Ovary (tissue), 7 donors: ENCODE measurements at regions not wholly inside any gene's neighbourhood (a gene's known extent, or its start where the extent isn't known, plus 50 kb on each side); places are given as distances from the start of the nearest gene placed in this dataset.

Experiments used
- DNase-seq, 5 donors: peaks; one replicate each; pipeline ENCODE4 v3.0.0-alpha.2; 2019 to 2020
- H3K27ac ChIP-seq, 2 donors: fragments of 200-600 bp; one replicate each; pipeline versions ENCODE4 v1.5.1 to v1.8.0; 2019 to 2022
- H3K27me3 ChIP-seq: fragments of 200-600 bp; one replicate; pipeline ENCODE4 v1.8.0; 2022
- H3K36me3 ChIP-seq: fragments of 200-600 bp; sonication (generic); one replicate; pipeline ENCODE4 v1.5.1; 2019
- H3K4me1 ChIP-seq: one replicate; pipeline ENCODE4 v1.8.1; 2013; ENCODE audit warnings: mild to moderate bottlenecking, moderate library complexity; ENCODE audit not compliant: insufficient read depth
- H3K4me3 ChIP-seq: fragments of 200-600 bp; sonication (generic); one replicate; pipeline ENCODE4 v1.5.1; 2017
- H3K9me3 ChIP-seq, 2 donors: fragments of 200-600 bp in 1 of 2; sonication (generic) in 1 of 2; one replicate each; pipeline versions ENCODE4 v1.5.1 to v1.8.1; 2013 to 2019; ENCODE audit warnings: mild to moderate bottlenecking in 1 of 2, moderate library complexity in 1 of 2
- EP300 ChIP-seq: sonication (generic); formaldehyde crosslinking; IDR thresholded peaks from one replicate; pipeline ENCODE4 v1.6.1; 2017; ENCODE audit warnings: antibody characterized with exemption
- POLR2A ChIP-seq: fragments of 450-650 bp; IDR thresholded peaks from one replicate; pipeline ENCODE4 v1.6.1; 2017; ENCODE audit warnings: antibody characterized with exemption, mild to moderate bottlenecking, moderate library complexity
- WGBS, 3 donors: extraction: QIAGEN DNeasy Blood & Tissue Kit in 1 of 3; methylation state at CpG; one replicate each; pipeline versions ENCODE4 v1.1.5 to v1.1.7; 2013 to 2017; 5-methylcytosine and 5-hydroxymethylcytosine counted together
- intact Hi-C, 4 donors: fragments of 100-400 bp; cut with DNase I; formaldehyde crosslinking; loops; one replicate each; pipeline versions ENCODE4 v1.11.0 to v1.15.1; 2022 to 2023
- TF ChIP-seq, protein P1 (sequence below), 3 donors: fragments of 450-650 bp in 2 of 3; fragments of 200-600 bp in 1 of 3; IDR thresholded peaks; one replicate each; pipeline versions ENCODE4 v1.5.1 to v1.8.0; 2016 to 2022; ENCODE audit warnings: antibody characterized with exemption in 3 of 3, mild to moderate bottlenecking in 1 of 3
- donor health status: DM: no; HTN: no; CAD: no; lungs with moderate emphysema.
- donor health status: DM: no; HTN: no; CAD: no.
- donor health status: Bipolar disorder and iron deficiency.
- donor health status: DM: no; HTN: no; CAD: no.
- donor health status: DM: yes; HTN: yes; CAD: no.

DNA sequence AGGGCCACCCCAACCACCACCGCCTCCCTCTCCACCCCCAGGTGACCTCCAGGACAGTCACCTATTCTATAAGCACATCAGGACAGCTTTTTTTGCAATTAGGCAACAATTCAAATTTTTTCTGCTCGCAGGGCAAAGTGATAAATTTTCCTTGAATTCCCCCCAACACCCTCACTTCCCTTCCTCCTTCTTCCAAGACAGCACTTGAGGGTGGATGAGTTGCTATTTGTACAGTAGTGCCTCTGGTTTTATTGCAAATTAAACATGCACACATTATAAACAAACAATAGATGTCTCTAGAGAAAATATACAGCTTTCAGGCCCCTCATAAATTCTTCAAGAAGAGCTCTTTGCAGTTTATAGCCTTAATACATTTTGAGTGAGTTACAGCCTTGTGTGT, 80.9 kb upstream of the USP47 start:
- TF ChIP-seq EP300 (no peak), POLR2A (no peak)
- TF ChIP-seq, protein P1, sequence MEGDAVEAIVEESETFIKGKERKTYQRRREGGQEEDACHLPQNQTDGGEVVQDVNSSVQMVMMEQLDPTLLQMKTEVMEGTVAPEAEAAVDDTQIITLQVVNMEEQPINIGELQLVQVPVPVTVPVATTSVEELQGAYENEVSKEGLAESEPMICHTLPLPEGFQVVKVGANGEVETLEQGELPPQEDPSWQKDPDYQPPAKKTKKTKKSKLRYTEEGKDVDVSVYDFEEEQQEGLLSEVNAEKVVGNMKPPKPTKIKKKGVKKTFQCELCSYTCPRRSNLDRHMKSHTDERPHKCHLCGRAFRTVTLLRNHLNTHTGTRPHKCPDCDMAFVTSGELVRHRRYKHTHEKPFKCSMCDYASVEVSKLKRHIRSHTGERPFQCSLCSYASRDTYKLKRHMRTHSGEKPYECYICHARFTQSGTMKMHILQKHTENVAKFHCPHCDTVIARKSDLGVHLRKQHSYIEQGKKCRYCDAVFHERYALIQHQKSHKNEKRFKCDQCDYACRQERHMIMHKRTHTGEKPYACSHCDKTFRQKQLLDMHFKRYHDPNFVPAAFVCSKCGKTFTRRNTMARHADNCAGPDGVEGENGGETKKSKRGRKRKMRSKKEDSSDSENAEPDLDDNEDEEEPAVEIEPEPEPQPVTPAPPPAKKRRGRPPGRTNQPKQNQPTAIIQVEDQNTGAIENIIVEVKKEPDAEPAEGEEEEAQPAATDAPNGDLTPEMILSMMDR (IDR thresholded peaks at IDR 0.05): no peak

DNA sequence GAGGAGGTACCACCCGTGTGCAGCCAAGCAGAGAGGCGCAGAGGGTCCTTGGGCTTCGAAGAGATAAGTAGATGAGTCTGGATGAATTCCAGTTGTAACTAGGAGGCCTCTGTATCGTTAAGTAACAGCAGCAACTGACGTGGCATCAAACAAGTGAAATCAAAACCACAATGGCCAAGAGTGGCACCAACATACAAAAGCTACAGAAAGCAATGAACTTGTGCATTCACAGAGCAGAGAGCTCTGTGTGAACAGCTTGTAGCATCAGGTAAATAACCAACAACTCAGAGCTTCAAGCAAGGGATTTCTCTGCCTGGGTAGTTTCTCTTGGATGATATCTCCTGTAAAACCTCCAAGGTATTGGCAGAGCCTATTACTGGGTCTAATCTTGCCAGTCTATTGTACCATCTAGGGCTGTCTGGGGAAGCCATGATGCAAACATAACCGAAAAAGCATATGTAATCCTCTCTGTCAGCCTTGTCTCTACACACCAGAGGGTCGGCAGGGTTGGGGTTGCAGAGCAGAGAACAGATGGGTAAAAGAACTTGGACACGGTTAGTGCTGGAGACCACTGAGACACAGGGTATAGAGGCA, 83.1 kb upstream of the USP47 start:
- Histone ChIP-seq H3K27ac (no peak overlapping the region), H3K27me3 (no peaks in the 10 kb centered on the region), H3K36me3 (no peaks in the 10 kb centered on the region), H3K9me3 (no peaks in the 10 kb centered on the region), H3K4me1 (no peaks in the 10 kb centered on the region), H3K4me3 (no peak overlapping the region)
- intact Hi-C loops: no loop called here
- DNase-seq: no peak
- TF ChIP-seq, protein P1 (IDR thresholded peaks at IDR 0.05): no peak
- TF ChIP-seq EP300: no peak
- TF ChIP-seq POLR2A: no peak
- 62 to 83% (median 78%) methylated on average over 8 of the region's 8 CpGs for WGBS, 3 donors

More for the DNA sequence above, 80.9 kb upstream of the USP47 start:
- no peak for DNase-seq
- 70 to 77% (median 70%) methylated on average over 2 of the region's 2 CpGs for WGBS, 3 donors
- no peaks in the 10 kb centered on the region for H3K27me3 ChIP-seq
- no peaks in the 10 kb centered on the region for H3K36me3 ChIP-seq
- no peaks in the 10 kb centered on the region for H3K9me3 ChIP-seq
- H3K27ac ChIP-seq: no peak overlapping the region
- no peaks in the 10 kb centered on the region for H3K4me1 ChIP-seq
- no peak overlapping the region for H3K4me3 ChIP-seq
- intact Hi-C loops: loop anchor here in 1 of 4 donors (10.0 kb wide), 1 partner anchor 246 kb away; no protein-coding TSS in a partner anchor

DNA sequence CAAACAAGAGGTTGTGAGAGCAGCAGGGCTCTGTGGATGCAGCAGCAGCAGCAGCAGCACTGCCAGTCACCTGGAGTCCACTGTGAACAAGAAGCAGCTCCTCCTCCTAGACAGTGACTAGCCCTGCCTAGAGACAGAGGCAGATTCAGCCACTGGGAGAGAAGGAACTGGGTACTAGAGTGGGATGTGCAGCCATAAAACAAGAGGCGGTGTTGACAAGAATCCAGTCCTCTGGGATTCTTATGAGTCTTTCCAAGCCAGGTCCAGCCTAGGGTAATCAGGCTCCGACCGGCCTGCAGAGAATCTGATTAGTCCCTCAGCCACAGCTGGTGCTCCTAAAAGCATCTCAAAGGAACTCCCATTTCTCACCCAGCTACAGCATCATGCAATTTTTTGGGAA, 83.9 kb upstream of the USP47 start:
- WGBS, 3 donors: 37 to 63% (median 54%) methylated on average over 3 of the region's 3 CpGs
- Histone ChIP-seq H3K27ac (no peak overlapping the region), H3K36me3 (no peaks in the 10 kb centered on the region), H3K4me3 (no peak overlapping the region), H3K27me3 (no peaks in the 10 kb centered on the region), H3K4me1 (no peaks in the 10 kb centered on the region), H3K9me3 (no peaks in the 10 kb centered on the region)
- no peak for TF ChIP-seq POLR2A
- no peak for TF ChIP-seq EP300
- TF ChIP-seq, protein P1 (IDR thresholded peaks at IDR 0.05): no peak
- intact Hi-C loops: no loop called here
- DNase-seq: no peak

DNA sequence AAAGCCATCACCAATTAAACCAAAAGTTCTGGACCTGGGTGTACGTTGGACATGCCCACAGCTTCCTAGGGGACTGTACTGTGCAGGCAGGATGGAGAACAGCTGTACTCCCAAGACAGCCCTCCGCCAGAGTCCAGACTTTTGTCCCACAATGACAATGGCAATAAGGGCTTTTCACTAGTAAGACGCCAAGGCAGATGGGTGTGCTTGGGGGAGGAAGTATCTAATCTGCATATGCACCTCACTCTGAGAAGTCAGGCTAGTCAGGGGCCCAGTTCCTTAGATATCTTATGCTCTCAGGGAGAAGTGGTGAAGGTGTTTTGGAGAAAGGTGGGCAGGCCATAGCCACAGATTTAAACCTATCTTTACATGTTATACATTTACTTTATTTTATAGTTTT, 85.1 kb upstream of the USP47 start:
- Histone ChIP-seq H3K36me3 (no peaks in the 10 kb centered on the region), H3K9me3 (no peaks in the 10 kb centered on the region), H3K4me1 (no peaks in the 10 kb centered on the region), H3K27ac (no peak overlapping the region), H3K27me3 (no peaks in the 10 kb centered on the region), H3K4me3 (no peak overlapping the region)
- DNase-seq: no peak
- 82 to 89% (median 86%) methylated on average over 3 of the region's 3 CpGs for WGBS, 3 donors
- TF ChIP-seq, protein P1 (IDR thresholded peaks at IDR 0.05): no peak
- TF ChIP-seq POLR2A (no peak), EP300 (no peak)
- intact Hi-C loops: no loop called here
